GM12872 (cell line): ENCODE measurements at regions not wholly inside any gene's neighbourhood (a gene's known extent, or its start where the extent isn't known, plus 50 kb on each side); places are given as distances from the start of the nearest gene placed in this dataset.

Experiments
- CTCF ChIP-seq: IDR thresholded peaks from 3 replicates; pipeline ENCODE4 v1.5.1; 2011; ENCODE audit warnings: low read depth, mild to moderate bottlenecking, low read length, moderate library complexity; ENCODE audit not compliant: insufficient read depth

DNA sequence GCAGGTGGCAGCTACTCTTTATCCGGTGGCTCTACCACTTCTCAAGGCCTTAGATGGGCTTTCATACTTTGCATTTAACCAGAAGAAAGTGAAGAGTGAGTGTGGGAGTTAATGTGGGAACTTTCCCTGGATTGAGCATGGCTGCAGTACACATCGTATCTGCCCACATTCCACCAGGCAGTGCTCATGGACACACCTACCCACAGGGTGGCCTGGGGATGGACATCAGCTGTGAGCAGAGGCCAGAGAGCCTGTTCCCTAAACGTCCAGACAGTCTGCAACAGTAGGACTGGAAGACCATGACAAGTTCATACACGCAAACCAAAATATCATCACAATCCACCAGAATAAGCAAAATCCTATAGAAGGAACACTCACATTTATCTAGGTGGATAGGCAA, 213.8 kb downstream of the IRX1 start:
- TF ChIP-seq CTCF = no peak

GRCh38 chr5:3811116-3811515, 215.5 kb downstream of the IRX1 start:
- no peak for TF ChIP-seq CTCF

DNA sequence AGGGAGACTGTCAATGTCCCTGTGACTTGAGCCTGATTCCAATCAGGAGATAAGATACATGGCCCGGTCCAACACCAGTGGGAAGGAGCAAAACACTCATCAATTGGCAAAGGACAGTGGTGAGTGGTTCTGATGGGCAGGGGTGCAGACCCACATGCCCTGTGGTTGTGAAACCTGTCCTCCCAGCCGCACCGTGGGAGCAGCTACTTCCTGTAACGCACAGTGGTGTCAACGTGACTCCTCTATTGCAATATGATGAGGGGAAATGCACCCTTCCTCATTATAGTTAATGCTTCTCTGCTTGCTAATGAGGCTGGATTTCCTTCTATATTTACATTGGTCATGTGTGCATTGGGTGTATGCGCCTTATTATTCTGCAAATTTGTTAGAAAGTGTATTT, 223.0 kb downstream of the IRX1 start:
- TF ChIP-seq CTCF = no peak

DNA sequence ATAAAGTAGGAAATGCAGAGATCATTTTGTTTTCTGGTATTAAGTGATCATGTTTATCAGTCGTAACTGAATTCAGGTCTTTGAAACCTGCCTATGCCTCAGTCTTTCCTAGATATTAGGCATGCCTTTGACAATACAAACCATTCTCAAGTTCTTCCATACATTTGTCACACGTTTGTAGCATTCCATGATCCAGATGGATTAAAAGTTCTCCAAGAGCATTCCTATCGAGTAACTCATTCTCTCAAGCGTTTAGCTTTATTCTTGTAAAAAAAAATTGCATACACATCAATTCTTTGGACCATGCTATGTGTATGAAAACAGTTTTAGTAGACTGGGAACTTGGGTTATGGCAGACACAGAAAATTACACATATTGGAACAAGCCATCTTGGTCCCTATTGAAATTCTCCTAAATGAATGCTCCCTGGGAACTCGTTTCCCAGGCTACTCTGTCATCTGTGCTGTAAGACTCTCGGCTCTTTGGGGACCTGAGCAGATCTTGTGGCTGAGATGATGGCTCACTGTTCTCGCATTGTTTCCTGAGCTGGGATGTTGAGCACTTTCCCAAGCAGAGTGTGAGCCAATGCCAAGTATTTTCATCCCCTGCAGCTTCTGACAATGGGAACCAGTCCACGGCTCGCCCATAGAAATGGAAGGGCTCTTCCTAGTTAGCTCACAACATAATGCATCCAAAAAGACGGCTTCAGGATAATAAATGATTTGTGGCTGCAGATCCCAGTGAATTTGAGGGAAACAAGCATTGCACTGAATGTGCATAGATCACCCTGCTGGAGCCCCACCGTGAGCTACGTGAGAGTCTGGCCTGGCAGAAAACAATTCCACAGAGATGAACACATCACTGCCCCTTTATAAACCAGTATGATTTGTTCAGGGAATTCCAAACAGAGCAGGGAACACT, 230.2 kb downstream of the IRX1 start:
- no peak for TF ChIP-seq CTCF

GRCh38 chr5:3827624-3828023, 232.0 kb downstream of the IRX1 start:
- no peak for TF ChIP-seq CTCF

- TF ChIP-seq CTCF = no peak
These were observed 233.1 kb downstream of the IRX1 start for GRCh38 chr5:3828761-3829160.

- TF ChIP-seq CTCF = no peak
These were observed 237.9 kb downstream of the IRX1 start for GRCh38 chr5:3833566-3833965.
